GM23248 (cell line): ENCODE measurements at regions not wholly inside any gene's neighbourhood (a gene's known extent, or its start where the extent isn't known, plus 50 kb on each side); places are given as distances from the start of the nearest gene placed in this dataset.

Experiments
- EZH2 ChIP-seq: fragments of 200-600 bp; sonication (generic); IDR thresholded peaks from 2 replicates; pipeline ENCODE4 v1.6.1; 2018; ENCODE audit warnings: antibody characterized with exemption, mild to moderate bottlenecking; ENCODE audit not compliant: insufficient read depth, poor library complexity, severe bottlenecking
- EZH2phosphoT487 ChIP-seq: fragments of 200-600 bp; sonication (generic); IDR thresholded peaks from 2 replicates; pipeline ENCODE4 v1.6.1; 2018; ENCODE audit warnings: antibody characterized with exemption, moderate library complexity, mild to moderate bottlenecking, low read depth; ENCODE audit not compliant: insufficient read depth

DNA sequence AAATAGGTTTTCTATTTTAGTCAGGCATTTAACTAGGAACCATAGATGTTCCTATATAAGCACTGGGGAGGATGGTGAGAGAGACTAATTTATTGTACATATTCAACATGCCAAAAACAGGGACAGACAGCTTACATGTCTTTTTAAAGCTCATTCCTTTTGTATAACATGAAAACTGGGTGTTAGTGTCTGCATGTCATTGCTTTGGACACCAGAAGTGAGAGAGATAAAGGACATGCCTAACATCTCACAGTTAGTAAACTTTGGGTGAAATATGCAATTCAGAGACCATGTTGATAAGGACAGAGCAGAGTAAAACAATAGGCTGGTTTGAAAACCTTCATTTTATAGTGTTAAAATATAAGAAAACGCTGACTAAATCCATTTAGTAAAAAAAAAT, 860.0 kb upstream of the LCORL start:
- TF ChIP-seq EZH2 = no peak
- no peak for TF ChIP-seq EZH2phosphoT487
